Uterus (tissue), 3 donors: ENCODE measurements at regions not wholly inside any gene's neighbourhood (a gene's known extent, or its start where the extent isn't known, plus 50 kb on each side); places are given as distances from the start of the nearest gene placed in this dataset.
"Not testable (repeated sequence)": the region's sequence is repeated elsewhere in the genome, so short reads cannot be mapped to it uniquely, and the experiment has no call there.

Experiments used
- DNase-seq, 2 donors: peaks; one replicate each; pipeline ENCODE4 v3.0.0-alpha.2; 2019 to 2020
- H3K27ac ChIP-seq, 2 donors: fragments of 200-600 bp; sonication (generic); 1 replicate in 1 of 2; 2 replicates in 1 of 2; pipeline ENCODE4 v1.5.1; 2016 to 2018
- H3K27me3 ChIP-seq, 2 donors: fragments of 200-600 bp; sonication (generic); one replicate each; pipeline ENCODE4 v1.5.1; 2018 to 2019; ENCODE audit warnings: control low read depth in 1 of 2
- H3K36me3 ChIP-seq, 2 donors: fragments of 200-600 bp; sonication (generic); one replicate each; pipeline ENCODE4 v1.5.1; 2019; ENCODE audit warnings: control low read depth in 1 of 2
- H3K4me1 ChIP-seq, 2 donors: fragments of 200-600 bp; sonication (generic); one replicate each; pipeline ENCODE4 v1.5.1; 2018 to 2019; ENCODE audit warnings: control low read depth in 1 of 2
- H3K4me3 ChIP-seq, 2 donors: fragments of 200-600 bp; sonication (generic); 1 replicate in 1 of 2; 2 replicates in 1 of 2; pipeline ENCODE4 v1.5.1; 2018 to 2019; ENCODE audit warnings: mild to moderate bottlenecking in 1 of 2
- H3K9me3 ChIP-seq, 2 donors: fragments of 200-600 bp; sonication (generic); one replicate each; pipeline ENCODE4 v1.5.1; 2019; ENCODE audit warnings: control low read depth in 1 of 2
- CTCF ChIP-seq, 4 experiments: fragments of 200-600 bp in 2 of 4; fragments of 450-650 bp in 2 of 4; sonication (generic) in 2 of 4; IDR thresholded peaks; one replicate each; pipeline ENCODE4 v1.5.1; 2016 to 2019; ENCODE audit warnings: antibody characterized with exemption in 4 of 4, mild to moderate bottlenecking in 2 of 4, moderate library complexity in 1 of 4
- POLR2A ChIP-seq, 2 donors: fragments of 450-650 bp; IDR thresholded peaks; one replicate each; pipeline ENCODE4 v1.6.1; 2016; ENCODE audit warnings: antibody characterized with exemption in 2 of 2, mild to moderate bottlenecking in 1 of 2, moderate library complexity in 1 of 2
- intact Hi-C: fragments of 100-400 bp; cut with DNase I; formaldehyde crosslinking; loops from one replicate; pipeline ENCODE4 v1.15.1; 2023; ENCODE audit warnings: low total_unique reads
- donor health status: DM: yes; HTN: yes; CAD: no.

- Histone ChIP-seq H3K36me3 (no peaks in the 10 kb centered on the region), H3K4me1 (no peaks in the 10 kb centered on the region), H3K27me3 (no peaks in the 10 kb centered on the region), H3K9me3 (no peaks in the 10 kb centered on the region), H3K4me3 (no peak overlapping the region), H3K27ac (no peak overlapping the region)
- no peak for TF ChIP-seq POLR2A (IDR thresholded peaks at IDR 0.05)
- TF ChIP-seq CTCF (IDR thresholded peaks at IDR 0.05) = no peak
- intact Hi-C loops = no loop called here
- DNase-seq = no peak
Measured at GRCh38 chr7:85285527-85285926, 98.7 kb upstream of the SEMA3D start.

GRCh38 chr7:85275204-85275603 is 88.3 kb upstream of the SEMA3D start:
- Histone ChIP-seq H3K27ac (no peak overlapping the region), H3K9me3 (no peaks in the 10 kb centered on the region), H3K36me3 (no peaks in the 10 kb centered on the region), H3K4me3 (no peak overlapping the region), H3K4me1 (no peaks in the 10 kb centered on the region), H3K27me3 (no peaks in the 10 kb centered on the region)
- intact Hi-C loops = no loop called here
- TF ChIP-seq CTCF (IDR thresholded peaks at IDR 0.05) (no peak), POLR2A (IDR thresholded peaks at IDR 0.05) (no peak)
- no peak for DNase-seq

GRCh38 chr7:85274454-85274853 is 87.6 kb upstream of the SEMA3D start:
- Histone ChIP-seq H3K27ac (no peak overlapping the region), H3K36me3 (no peaks in the 10 kb centered on the region), H3K27me3 (no peaks in the 10 kb centered on the region), H3K9me3 (no peaks in the 10 kb centered on the region), H3K4me1 (no peaks in the 10 kb centered on the region), H3K4me3 (no peak overlapping the region)
- DNase-seq = no peak
- TF ChIP-seq CTCF (IDR thresholded peaks at IDR 0.05) (no peak), POLR2A (IDR thresholded peaks at IDR 0.05) (no peak)
- intact Hi-C loops = no loop called here

- H3K4me1 ChIP-seq = no peaks in the 10 kb centered on the region
- no peak overlapping the region for H3K4me3 ChIP-seq
- no peaks in the 10 kb centered on the region for H3K9me3 ChIP-seq
- intact Hi-C loops = no loop called here
- DNase-seq = no peak
- TF ChIP-seq POLR2A (IDR thresholded peaks at IDR 0.05) (no peak), CTCF (IDR thresholded peaks at IDR 0.05) (no peak)
- H3K27me3 ChIP-seq = no peaks in the 10 kb centered on the region
- H3K27ac ChIP-seq = no peak overlapping the region
- no peaks in the 10 kb centered on the region for H3K36me3 ChIP-seq
Measured at GRCh38 chr7:85262891-85263290, 76.0 kb upstream of the SEMA3D start.

- DNase-seq = no peak
- Histone ChIP-seq H3K27ac (no peak overlapping the region), H3K36me3 (no peaks in the 10 kb centered on the region), H3K9me3 (no peaks in the 10 kb centered on the region), H3K27me3 (no peaks in the 10 kb centered on the region), H3K4me1 (no peaks in the 10 kb centered on the region), H3K4me3 (no peak overlapping the region)
- no peak for TF ChIP-seq CTCF (IDR thresholded peaks at IDR 0.05)
- TF ChIP-seq POLR2A (IDR thresholded peaks at IDR 0.05) = no peak
- intact Hi-C loops = no loop called here
Measured at GRCh38 chr7:85261336-85261735, 74.5 kb upstream of the SEMA3D start.

- intact Hi-C loops = not testable (repeated sequence)
Measured at GRCh38 chr7:85249787-85250186, 62.9 kb upstream of the SEMA3D start.

More at GRCh38 chr7:85249787-85250186, 62.9 kb upstream of the SEMA3D start:
- H3K4me3 ChIP-seq, H3K9me3 ChIP-seq, H3K27ac ChIP-seq, H3K36me3 ChIP-seq, H3K27me3 ChIP-seq, H3K4me1 ChIP-seq, DNase-seq: not testable (repeated sequence)
